Gastroesophageal sphincter (tissue), 4 donors: ENCODE measurements at regions not wholly inside any gene's neighbourhood (a gene's known extent, or its start where the extent isn't known, plus 50 kb on each side); places are given as distances from the start of the nearest gene placed in this dataset.

Experiments used
- ATAC-seq: fragments of 150-250 bp; one replicate; pipeline ENCODE4 v1.9.1; 2016; ENCODE audit warnings: mild to moderate bottlenecking, moderate library complexity
- H3K27ac ChIP-seq, 4 donors: fragments of 200-600 bp; sonication (generic) in 3 of 4; 1 replicate in 3 of 4; 2 replicates in 1 of 4; pipeline ENCODE4 v1.5.1; 2016 to 2019
- H3K27me3 ChIP-seq: fragments of 200-600 bp; sonication (generic); one replicate; pipeline ENCODE4 v1.5.1; 2019
- H3K36me3 ChIP-seq, 2 donors: fragments of 200-600 bp; sonication (generic); one replicate each; pipeline ENCODE4 v1.5.1; 2019; ENCODE audit warnings: control low read depth in 1 of 2
- H3K4me1 ChIP-seq, 3 donors: fragments of 200-600 bp; sonication (generic); 1 replicate in 2 of 3; 2 replicates in 1 of 3; pipeline ENCODE4 v1.5.1; 2016 to 2019; ENCODE audit warnings: control low read depth in 2 of 3
- H3K4me3 ChIP-seq, 2 donors: fragments of 200-600 bp; sonication (generic); one replicate each; pipeline ENCODE4 v1.5.1; 2019; ENCODE audit warnings: mild to moderate bottlenecking in 1 of 2, moderate library complexity in 1 of 2
- H3K9me3 ChIP-seq, 3 donors: fragments of 200-600 bp; sonication (generic); one replicate each; pipeline ENCODE4 v1.5.1; 2017 to 2019; ENCODE audit warnings: control low read depth in 2 of 3
- CTCF ChIP-seq, 4 experiments: fragments of 200-600 bp in 2 of 4; fragments of 450-650 bp in 2 of 4; sonication (generic) in 1 of 4; IDR thresholded peaks; one replicate each; pipeline ENCODE4 v1.5.1; 2017 to 2019; ENCODE audit warnings: antibody characterized with exemption in 4 of 4, mild to moderate bottlenecking in 2 of 4, moderate library complexity in 2 of 4
- EP300 ChIP-seq: sonication (generic); formaldehyde crosslinking; IDR thresholded peaks from one replicate; pipeline ENCODE4 v1.6.1; 2017; ENCODE audit warnings: antibody characterized with exemption, mild to moderate bottlenecking
- POLR2A ChIP-seq, 2 donors: fragments of 450-650 bp; IDR thresholded peaks; one replicate each; pipeline ENCODE4 v1.6.1; 2017; ENCODE audit warnings: antibody characterized with exemption in 2 of 2, mild to moderate bottlenecking in 2 of 2, moderate library complexity in 1 of 2
- POLR2AphosphoS5 ChIP-seq: sonication (generic); formaldehyde crosslinking; IDR thresholded peaks from one replicate; pipeline ENCODE4 v1.6.1; 2017; ENCODE audit warnings: antibody characterized with exemption
- WGBS, 2 donors: methylation state at CpG; one replicate each; pipeline ENCODE4 v1.1.5; 2018; ENCODE audit warnings: low coverage in 1 of 2; 5-methylcytosine and 5-hydroxymethylcytosine counted together

GRCh38 chr6:147000545-147001488, 203.4 kb upstream of the STXBP5 start:
- ATAC-seq: no peak
- Histone ChIP-seq H3K36me3 (no peaks in the 10 kb centered on the region), H3K4me3 (no peak overlapping the region), H3K27ac (no peak overlapping the region), H3K4me1 (peaks cover 0 to 13% (median 0%) of the 10 kb centered on the region in 3 donors), H3K9me3 (no peaks in the 10 kb centered on the region), H3K27me3 (no peaks in the 10 kb centered on the region)
- TF ChIP-seq POLR2AphosphoS5: no peak
- no peak for TF ChIP-seq POLR2A (IDR thresholded peaks at IDR 0.05)
- no peak for TF ChIP-seq CTCF (IDR thresholded peaks at IDR 0.05)
- no peak for TF ChIP-seq EP300
- WGBS, 2 donors: 23 to 34% methylated on average over 8 to 9 of the region's 9 CpGs

- TF ChIP-seq POLR2AphosphoS5 (no peak), POLR2A (IDR thresholded peaks at IDR 0.05) (no peak), EP300 (no peak)
- H3K27ac ChIP-seq: no peak overlapping the region
- no peaks in the 10 kb centered on the region for H3K27me3 ChIP-seq
- H3K4me1 ChIP-seq: peaks cover 0 to 13% (median 0%) of the 10 kb centered on the region in 3 donors
- H3K9me3 ChIP-seq: no peaks in the 10 kb centered on the region
- WGBS, 2 donors: 46 to 73% methylated on average over 1 of the region's 1 CpG
- no peak for ATAC-seq
- no peaks in the 10 kb centered on the region for H3K36me3 ChIP-seq
- no peak overlapping the region for H3K4me3 ChIP-seq
Measured at GRCh38 chr6:147001621-147002020, 202.6 kb upstream of the STXBP5 start.

- Histone ChIP-seq H3K36me3 (no peaks in the 10 kb centered on the region), H3K9me3 (no peaks in the 10 kb centered on the region), H3K4me1 (peaks cover 0 to 13% (median 0%) of the 10 kb centered on the region in 3 donors), H3K27ac (no peak overlapping the region), H3K27me3 (no peaks in the 10 kb centered on the region), H3K4me3 (no peak overlapping the region)
- TF ChIP-seq CTCF (IDR thresholded peaks at IDR 0.05) (no peak), POLR2AphosphoS5 (no peak), POLR2A (IDR thresholded peaks at IDR 0.05) (no peak), EP300 (no peak)
- no peak for ATAC-seq
Measured at GRCh38 chr6:147003186-147003585, 201.0 kb upstream of the STXBP5 start.

GRCh38 chr6:147005499-147005898, 198.7 kb upstream of the STXBP5 start:
- peaks cover 0 to 10% (median 0%) of the 10 kb centered on the region in 3 donors for H3K4me1 ChIP-seq
- no peak overlapping the region for H3K4me3 ChIP-seq
- H3K27ac ChIP-seq: no peak overlapping the region
- H3K36me3 ChIP-seq: no peaks in the 10 kb centered on the region
- no peaks in the 10 kb centered on the region for H3K27me3 ChIP-seq
- TF ChIP-seq EP300 (no peak), POLR2A (IDR thresholded peaks at IDR 0.05) (no peak), CTCF (IDR thresholded peaks at IDR 0.05) (no peak), POLR2AphosphoS5 (no peak)
- ATAC-seq: no peak
- no peaks in the 10 kb centered on the region for H3K9me3 ChIP-seq

- H3K4me1 ChIP-seq: no peaks in the 10 kb centered on the region
- no peak for ATAC-seq
- H3K36me3 ChIP-seq: no peaks in the 10 kb centered on the region
- H3K27ac ChIP-seq: no peak overlapping the region
- no peaks in the 10 kb centered on the region for H3K27me3 ChIP-seq
- no peaks in the 10 kb centered on the region for H3K9me3 ChIP-seq
- TF ChIP-seq EP300 (no peak), CTCF (IDR thresholded peaks at IDR 0.05) (no peak), POLR2AphosphoS5 (no peak), POLR2A (IDR thresholded peaks at IDR 0.05) (no peak)
- H3K4me3 ChIP-seq: no peak overlapping the region
Measured at GRCh38 chr6:147007441-147007840, 196.8 kb upstream of the STXBP5 start.
